GM12878 (cell line): ENCODE measurements at regions not wholly inside any gene's neighbourhood (a gene's known extent, or its start where the extent isn't known, plus 50 kb on each side); places are given as distances from the start of the nearest gene placed in this dataset.

Experiments
- ATAC-seq: fragments of 200-7000 bp; cut with Tn5 transposase; 3 replicates; pipeline ENCODE4 v1.9.1; 2020; ENCODE audit warnings: mild to moderate bottlenecking, moderate library complexity
- BruUV-seq: library from RNA; stranded (reverse); fragments of 400-500 nt; replicated peaks from 2 replicates; lab custom pipeline; 2021; lab: Mats Ljungman, UMichigan
- CTCF ChIA-PET: fragments of 300-600 bp; sonication (Branson Sonifier 250); formaldehyde crosslinking; extraction: SDS; loops from one replicate; lab custom pipeline; 2021; ENCODE audit warnings: inconsistent platforms; lab: Yijun Ruan, JAX
- POLR2A ChIA-PET: fragments of 350-600 bp; formaldehyde crosslinking; extraction: SDS; loops from one replicate; lab custom pipeline; 2021; ENCODE audit warnings: inconsistent platforms; lab: Charles Lee
- RAD21 ChIA-PET: fragments of 300-600 bp; sonication (Branson Sonifier 250); formaldehyde crosslinking; loops from one replicate; lab custom pipeline; 2023; ENCODE audit warnings: antibody characterized with exemption; ENCODE audit not compliant: unreplicated experiment; lab: Charles Lee
- SMC1A ChIA-PET: fragments of 300-600 bp; sonication (Branson Sonifier 250); formaldehyde crosslinking; loops from one replicate; lab custom pipeline; 2023; ENCODE audit not compliant: unreplicated experiment, uncharacterized antibody; lab: Charles Lee
- DNase-seq: peaks from one replicate; pipeline ENCODE4 v3.0.0-alpha.2; 2011; ENCODE audit warnings: low read depth, low spot score
- FAIRE-seq: peaks from 3 replicates; lab custom pipeline; 2011; peaks lifted over from hg19 to GRCh38; lab: Jason Lieb, UNC
- H2AFZ ChIP-seq: 2 replicates; pipeline ENCODE4 v1.6.0; 2011; ENCODE audit warnings: low read depth, low read length, control low read depth; ENCODE audit not compliant: control insufficient read depth
- H3K27ac ChIP-seq: 2 replicates; pipeline ENCODE4 v1.5.1; 2011; ENCODE audit warnings: control low read depth; ENCODE audit not compliant: control insufficient read depth, insufficient read depth
- H3K27me3 ChIP-seq, 2 experiments: replicated peaks in 1 of 2; 2 replicates each; pipeline versions ENCODE4 v1.6.0 to v1.6.1; 2011; ENCODE audit warnings: low read length in 1 of 2; ENCODE audit not compliant: control insufficient read depth in 2 of 2, insufficient read depth in 2 of 2
- H3K36me3 ChIP-seq, 2 experiments: 2 replicates each; pipeline ENCODE4 v1.5.1; 2011; ENCODE audit warnings: low read length in 1 of 2; ENCODE audit not compliant: control insufficient read depth in 2 of 2, insufficient read depth in 2 of 2
- H3K4me1 ChIP-seq: 2 replicates; pipeline ENCODE4 v1.6.1; 2011; ENCODE audit warnings: mild to moderate bottlenecking, low read length, moderate library complexity, mixed read lengths; ENCODE audit not compliant: control insufficient read depth, insufficient read depth
- H3K4me2 ChIP-seq: 2 replicates; pipeline ENCODE4 v1.6.0; 2011; ENCODE audit warnings: control low read depth; ENCODE audit not compliant: control insufficient read depth, insufficient read depth
- H3K4me3 ChIP-seq: fragments of 200-600 bp; sonication (generic); 2 replicates; pipeline ENCODE4 v1.5.1; 2016
- H3K79me2 ChIP-seq: 2 replicates; pipeline ENCODE4 v1.6.0; 2011; ENCODE audit warnings: low read length; ENCODE audit not compliant: control insufficient read depth, insufficient read depth
- H3K9ac ChIP-seq: 2 replicates; pipeline ENCODE4 v1.8.0; 2011; ENCODE audit warnings: low read length, control low read depth, mixed read lengths; ENCODE audit not compliant: control insufficient read depth, insufficient read depth
- H3K9me3 ChIP-seq: replicated peaks from 3 replicates; pipeline ENCODE4 v1.5.1; 2011; ENCODE audit warnings: mild to moderate bottlenecking, low read length; ENCODE audit not compliant: control insufficient read depth, insufficient read depth
- H4K20me1 ChIP-seq: 2 replicates; pipeline ENCODE4 v1.6.0; 2011; ENCODE audit not compliant: control insufficient read depth, insufficient read depth
- FOS ChIP-seq: IDR thresholded peaks from 3 replicates; pipeline ENCODE4 v1.6.1; 2011; ENCODE audit warnings: borderline replicate concordance; ENCODE audit not compliant: insufficient read length; ENCODE audit errors: extremely low read depth
- HDAC6 ChIP-seq: fragments of 200-600 bp; sonication (generic); IDR thresholded peaks from one replicate; pipeline ENCODE4 v1.8.0; 2017; ENCODE audit warnings: antibody characterized with exemption; ENCODE audit not compliant: unreplicated experiment
- MEF2B ChIP-seq: fragments of 450-650 bp; IDR thresholded peaks from 2 replicates; pipeline ENCODE4 v1.6.1; 2018; ENCODE audit warnings: mild to moderate bottlenecking, moderate library complexity; ENCODE audit not compliant: partially characterized antibody, poor library complexity, severe bottlenecking
- MYC ChIP-seq: IDR thresholded peaks from 2 replicates; pipeline ENCODE4 v1.6.1; 2011; ENCODE audit warnings: mild to moderate bottlenecking, low read length, moderate library complexity, inconsistent platforms; ENCODE audit not compliant: insufficient read depth, insufficient replicate concordance, insufficient read length, severe bottlenecking
- NBN ChIP-seq: fragments of 450-650 bp; IDR thresholded peaks from 2 replicates; pipeline ENCODE4 v1.6.1; 2016
- NFYA ChIP-seq: IDR thresholded peaks from 2 replicates; pipeline ENCODE4 v1.6.1; 2011; ENCODE audit warnings: low read depth, mild to moderate bottlenecking, low read length, improper control_type of control experiment, borderline replicate concordance
- NFYB ChIP-seq: IDR thresholded peaks from 2 replicates; pipeline ENCODE4 v1.6.1; 2011; ENCODE audit warnings: low read depth, mild to moderate bottlenecking, low read length, improper control_type of control experiment, moderate library complexity; ENCODE audit not compliant: insufficient read depth
- POLR2AphosphoS2 ChIP-seq: IDR thresholded peaks from 2 replicates; pipeline ENCODE4 v1.6.1; 2011; ENCODE audit warnings: low read depth, mild to moderate bottlenecking, low read length, improper control_type of control experiment, moderate library complexity
- SMARCA5 ChIP-seq: fragments of 450-650 bp; IDR thresholded peaks from 2 replicates; pipeline ENCODE4 v1.6.1; 2017; ENCODE audit warnings: mild to moderate bottlenecking
- SUPT20H ChIP-seq: IDR thresholded peaks from 2 replicates; pipeline ENCODE4 v1.6.1; 2011; ENCODE audit warnings: low read depth, mild to moderate bottlenecking, low read length, moderate library complexity, borderline replicate concordance; ENCODE audit not compliant: control insufficient read depth
- TAF1 ChIP-seq: IDR thresholded peaks from 2 replicates; pipeline ENCODE4 v1.6.1; 2011; ENCODE audit warnings: mild to moderate bottlenecking, low read depth, low read length, borderline replicate concordance
- ZNF384 ChIP-seq: IDR thresholded peaks from 2 replicates; pipeline ENCODE4 v1.6.1; 2012; ENCODE audit warnings: low read depth, mild to moderate bottlenecking, low read length, improper control_type of control experiment, borderline replicate concordance
- WGBS: methylation state at CpG from one replicate; pipeline ENCODE4 v1.1.6; 2016; ENCODE audit warnings: low lambda C conversion rate; ENCODE audit not compliant: insufficient replicate concordance, insufficient coverage; ENCODE audit errors: missing lambda C conversion rate; 5-methylcytosine and 5-hydroxymethylcytosine counted together
- in situ Hi-C: fragments of 300-500 bp; cut with MboI; formaldehyde crosslinking; loops from 9 replicates; pipeline ENCODE4 v1.14.3; 2018; ENCODE audit warnings: mixed read lengths
- intact Hi-C: fragments of 100-400 bp; cut with micrococcal nuclease; formaldehyde crosslinking; loops from one replicate; pipeline ENCODE4 v1.14.2; 2022; ENCODE audit not compliant: unreplicated experiment
- TF ChIP-seq, protein P1 (sequence below): fragments of 450-650 bp; IDR thresholded peaks from 2 replicates; pipeline ENCODE4 v1.6.1; 2017; ENCODE audit warnings: low read depth, mild to moderate bottlenecking, moderate library complexity
- TF ChIP-seq, protein P2 (sequence below): fragments of 450-650 bp; IDR thresholded peaks from 2 replicates; pipeline ENCODE4 v1.6.1; 2016; ENCODE audit warnings: mild to moderate bottlenecking
- TF ChIP-seq, protein P3 (sequence below): fragments of 450-650 bp; IDR thresholded peaks from 2 replicates; pipeline ENCODE4 v1.6.1; 2016; ENCODE audit warnings: mild to moderate bottlenecking

DNA sequence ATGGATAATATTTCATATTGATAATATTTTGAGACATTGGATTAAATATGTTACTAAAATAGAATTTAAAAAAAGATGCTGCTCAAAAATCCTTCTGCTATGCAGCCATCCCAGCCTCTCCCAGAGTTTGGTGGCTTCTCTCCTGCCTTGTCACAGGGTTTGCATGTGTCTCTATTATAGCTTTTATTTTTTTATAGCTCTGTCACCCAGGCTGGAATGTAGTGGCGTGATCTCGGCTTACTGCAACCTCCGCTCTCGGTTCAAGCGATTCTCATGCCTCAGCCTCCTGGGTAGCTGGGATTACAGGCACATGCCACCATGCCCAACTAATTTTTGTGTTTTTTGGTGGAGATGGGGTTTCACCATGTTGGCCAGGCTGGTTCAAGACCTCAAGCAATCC is 50.7 kb upstream of the ID3 start:
- Histone ChIP-seq H3K27ac (no peak overlapping the region), H3K4me1 (peaks cover 47% of the 10 kb centered on the region)
- BruUV-seq: no TSS peak

More for the DNA sequence above, 50.7 kb upstream of the ID3 start:
- Histone ChIP-seq H4K20me1 (no peaks in the 10 kb centered on the region), H3K9me3 (no peaks in the 10 kb centered on the region), H3K4me2 (no peak overlapping the region), H3K36me3 (no peaks in the 10 kb centered on the region), H3K4me3 (no peak overlapping the region), H3K9ac (no peak overlapping the region), H2AFZ (no peak overlapping the region), H3K27me3 (no peaks in the 10 kb centered on the region)
- ChIA-PET SMC1A (interaction anchor here (0.7 to 1.4 kb wide), 3 partner anchors 33 to 81 kb away, joined by 3 read pairs; no protein-coding TSS in a partner anchor), RAD21 (interaction anchor here (1.1 to 1.3 kb wide), 3 partner anchors 10 to 27 kb away, joined by 3 to 5 read pairs (median 3); no protein-coding TSS in a partner anchor), CTCF (interaction anchor here (1.2 to 3.4 kb wide), 4 partner anchors 9 to 37 kb away, joined by 3 to 8 read pairs (median 5); no protein-coding TSS in a partner anchor)
- no peak for ATAC-seq
- no peak for FAIRE-seq
- DNase-seq: no peak
- in situ Hi-C loops: no loop called here
- 100% methylated on average over 5 of the region's 5 CpGs for WGBS
- TF ChIP-seq POLR2AphosphoS2 (no peak), SMARCA5 (no peak), HDAC6 (no peak), NFYA (no peak), ZNF384 (no peak), FOS (no peak), NBN (no peak), TAF1 (no peak), SUPT20H (no peak), NFYB (no peak), MEF2B (no peak), MYC (no peak)
- TF ChIP-seq, protein P1, sequence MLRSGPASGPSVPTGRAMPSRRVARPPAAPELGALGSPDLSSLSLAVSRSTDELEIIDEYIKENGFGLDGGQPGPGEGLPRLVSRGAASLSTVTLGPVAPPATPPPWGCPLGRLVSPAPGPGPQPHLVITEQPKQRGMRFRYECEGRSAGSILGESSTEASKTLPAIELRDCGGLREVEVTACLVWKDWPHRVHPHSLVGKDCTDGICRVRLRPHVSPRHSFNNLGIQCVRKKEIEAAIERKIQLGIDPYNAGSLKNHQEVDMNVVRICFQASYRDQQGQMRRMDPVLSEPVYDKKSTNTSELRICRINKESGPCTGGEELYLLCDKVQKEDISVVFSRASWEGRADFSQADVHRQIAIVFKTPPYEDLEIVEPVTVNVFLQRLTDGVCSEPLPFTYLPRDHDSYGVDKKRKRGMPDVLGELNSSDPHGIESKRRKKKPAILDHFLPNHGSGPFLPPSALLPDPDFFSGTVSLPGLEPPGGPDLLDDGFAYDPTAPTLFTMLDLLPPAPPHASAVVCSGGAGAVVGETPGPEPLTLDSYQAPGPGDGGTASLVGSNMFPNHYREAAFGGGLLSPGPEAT: no peak
- TF ChIP-seq, protein P2, sequence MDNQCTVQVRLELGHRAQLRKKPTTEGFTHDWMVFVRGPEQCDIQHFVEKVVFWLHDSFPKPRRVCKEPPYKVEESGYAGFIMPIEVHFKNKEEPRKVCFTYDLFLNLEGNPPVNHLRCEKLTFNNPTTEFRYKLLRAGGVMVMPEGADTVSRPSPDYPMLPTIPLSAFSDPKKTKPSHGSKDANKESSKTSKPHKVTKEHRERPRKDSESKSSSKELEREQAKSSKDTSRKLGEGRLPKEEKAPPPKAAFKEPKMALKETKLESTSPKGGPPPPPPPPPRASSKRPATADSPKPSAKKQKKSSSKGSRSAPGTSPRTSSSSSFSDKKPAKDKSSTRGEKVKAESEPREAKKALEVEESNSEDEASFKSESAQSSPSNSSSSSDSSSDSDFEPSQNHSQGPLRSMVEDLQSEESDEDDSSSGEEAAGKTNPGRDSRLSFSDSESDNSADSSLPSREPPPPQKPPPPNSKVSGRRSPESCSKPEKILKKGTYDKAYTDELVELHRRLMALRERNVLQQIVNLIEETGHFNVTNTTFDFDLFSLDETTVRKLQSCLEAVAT: no peak
- TF ChIP-seq, protein P3, sequence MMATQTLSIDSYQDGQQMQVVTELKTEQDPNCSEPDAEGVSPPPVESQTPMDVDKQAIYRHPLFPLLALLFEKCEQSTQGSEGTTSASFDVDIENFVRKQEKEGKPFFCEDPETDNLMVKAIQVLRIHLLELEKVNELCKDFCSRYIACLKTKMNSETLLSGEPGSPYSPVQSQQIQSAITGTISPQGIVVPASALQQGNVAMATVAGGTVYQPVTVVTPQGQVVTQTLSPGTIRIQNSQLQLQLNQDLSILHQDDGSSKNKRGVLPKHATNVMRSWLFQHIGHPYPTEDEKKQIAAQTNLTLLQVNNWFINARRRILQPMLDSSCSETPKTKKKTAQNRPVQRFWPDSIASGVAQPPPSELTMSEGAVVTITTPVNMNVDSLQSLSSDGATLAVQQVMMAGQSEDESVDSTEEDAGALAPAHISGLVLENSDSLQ: no peak
- TF ChIP-seq, all 136 proteins: peak for 0
- POLR2A ChIA-PET: interaction anchor here (0.5 to 5.0 kb wide), 4 partner anchors 8 to 51 kb away, joined by 3 to 45 read pairs (median 5); partner anchors contain the start of gene ID3
- intact Hi-C loops: no loop called here
- H3K79me2 ChIP-seq: no peaks in the 10 kb centered on the region
